ENCODE measurements at regions not wholly inside any gene's neighbourhood (a gene's known extent, or its start where the extent isn't known, plus 50 kb on each side); places are given as distances from the start of the nearest gene placed in this dataset.

GRCh38 chr2:8594731-8595427 lies 87.0 kb upstream of the ID2 start:
- no peak overlapping the region for H3K4me2 ChIP-seq (ENCODE audit: low read length)
- H3K27me3 ChIP-seq (ENCODE audit: control insufficient read depth, low read length), result peaks cover 9% of the 10 kb centered on the region
- no peak overlapping the region for H3K27ac ChIP-seq (ENCODE audit: low read depth, low read length)
- no peaks in the 10 kb centered on the region for H3K36me3 ChIP-seq (ENCODE audit: control insufficient read depth, low read length)
- TF ChIP-seq EZH2phosphoT487 (IDR thresholded peaks at IDR 0.05; ENCODE audit: borderline replicate concordance, low read length) (no peak), CTCF (IDR thresholded peaks at IDR 0.05; ENCODE audit: low read depth, low read length, poor library complexity, severe bottlenecking) (no peak)
- H3K4me3 ChIP-seq (ENCODE audit: low read length), result no peak overlapping the region
- no peaks in the 10 kb centered on the region for H4K20me1 ChIP-seq (ENCODE audit: control insufficient read depth, insufficient read depth, low read depth, low read length)
- no peaks in the 10 kb centered on the region for H3K79me2 ChIP-seq (ENCODE audit: control insufficient read depth, low read length)
- H3K9me3 ChIP-seq (ENCODE audit: control insufficient read depth, insufficient read depth, low read length), result no peaks in the 10 kb centered on the region
- H3K9me2 ChIP-seq (replicated peaks; ENCODE audit: control insufficient read depth, low read length), result no peaks in the 10 kb centered on the region
- H3F3A ChIP-seq (ENCODE audit: control insufficient read depth, insufficient read depth), result no peaks in the 10 kb centered on the region
- H3K4me1 ChIP-seq (ENCODE audit: control insufficient read depth, low read length), result peaks cover under 1% of the 10 kb centered on the region; the same call in 1 of the 2 replicates

- H3K36me3 ChIP-seq (ENCODE audit: control insufficient read depth, low read length), result no peaks in the 10 kb centered on the region
- no peak overlapping the region for H3K4me2 ChIP-seq (ENCODE audit: low read length)
- H3K79me2 ChIP-seq (ENCODE audit: control insufficient read depth, low read length), result no peaks in the 10 kb centered on the region
- TF ChIP-seq EZH2phosphoT487 (IDR thresholded peaks at IDR 0.05; ENCODE audit: borderline replicate concordance, low read length), result no peak
- TF ChIP-seq CTCF (IDR thresholded peaks at IDR 0.05; ENCODE audit: low read depth, low read length, poor library complexity, severe bottlenecking), result no peak
- H3F3A ChIP-seq (ENCODE audit: control insufficient read depth, insufficient read depth), result no peaks in the 10 kb centered on the region
- no peak overlapping the region for H3K4me3 ChIP-seq (ENCODE audit: low read length)
- no peaks in the 10 kb centered on the region for H3K4me1 ChIP-seq (ENCODE audit: control insufficient read depth, low read length)
- H3K9me2 ChIP-seq (replicated peaks; ENCODE audit: control insufficient read depth, low read length), result no peaks in the 10 kb centered on the region
- H3K9me3 ChIP-seq (ENCODE audit: control insufficient read depth, insufficient read depth, low read length), result no peaks in the 10 kb centered on the region
- H3K27me3 ChIP-seq (ENCODE audit: control insufficient read depth, low read length), result peaks cover 9% of the 10 kb centered on the region
- no peak overlapping the region for H3K27ac ChIP-seq (ENCODE audit: low read depth, low read length)
- H4K20me1 ChIP-seq (ENCODE audit: control insufficient read depth, insufficient read depth, low read depth, low read length), result no peaks in the 10 kb centered on the region
Observed at GRCh38 chr2:8595428-8595805, 86.4 kb upstream of the ID2 start.

GRCh38 chr2:8595811-8596600 lies 85.8 kb upstream of the ID2 start:
- H3K4me3 ChIP-seq (ENCODE audit: low read length), result no peak overlapping the region
- no peaks in the 10 kb centered on the region for H3K36me3 ChIP-seq (ENCODE audit: control insufficient read depth, low read length)
- H3K27ac ChIP-seq (ENCODE audit: low read depth, low read length), result no peak overlapping the region
- no peaks in the 10 kb centered on the region for H3K79me2 ChIP-seq (ENCODE audit: control insufficient read depth, low read length)
- no peak overlapping the region for H3K4me2 ChIP-seq (ENCODE audit: low read length)
- H3K9me3 ChIP-seq (ENCODE audit: control insufficient read depth, insufficient read depth, low read length), result no peaks in the 10 kb centered on the region
- H4K20me1 ChIP-seq (ENCODE audit: control insufficient read depth, insufficient read depth, low read depth, low read length), result no peaks in the 10 kb centered on the region
- H3F3A ChIP-seq (ENCODE audit: control insufficient read depth, insufficient read depth), result no peaks in the 10 kb centered on the region
- H3K4me1 ChIP-seq (ENCODE audit: control insufficient read depth, low read length), result no peaks in the 10 kb centered on the region
- H3K9me2 ChIP-seq (replicated peaks; ENCODE audit: control insufficient read depth, low read length), result no peaks in the 10 kb centered on the region
- TF ChIP-seq CTCF (IDR thresholded peaks at IDR 0.05; ENCODE audit: low read depth, low read length, poor library complexity, severe bottlenecking) (no peak), EZH2phosphoT487 (IDR thresholded peaks at IDR 0.05; ENCODE audit: borderline replicate concordance, low read length) (no peak)
- H3K27me3 ChIP-seq (ENCODE audit: control insufficient read depth, low read length), result peaks cover 6% of the 10 kb centered on the region

All from DOHH2 (cell line).